Parathyroid adenoma (tissue), 2 donors: ENCODE measurements at regions not wholly inside any gene's neighbourhood (a gene's known extent, or its start where the extent isn't known, plus 50 kb on each side); places are given as distances from the start of the nearest gene placed in this dataset.

Experiments used
- H2AFZ ChIP-seq: fragments of 300-600 bp; sonication (generic); one replicate; pipeline ENCODE4 v1.7.0; 2017; ENCODE audit warnings: antibody characterized with exemption, mild to moderate bottlenecking
- H3K27ac ChIP-seq: fragments of 300-600 bp; sonication (generic); one replicate; pipeline ENCODE4 v1.7.0; 2017
- H3K27me3 ChIP-seq: fragments of 300-600 bp; sonication (generic); one replicate; pipeline ENCODE4 v1.7.0; 2017; ENCODE audit warnings: low read length; ENCODE audit not compliant: control insufficient read depth, insufficient read depth
- H3K36me3 ChIP-seq: fragments of 300-600 bp; sonication (generic); one replicate; pipeline ENCODE4 v1.7.0; 2017; ENCODE audit warnings: low read length; ENCODE audit not compliant: control insufficient read depth, insufficient read depth
- H3K4me1 ChIP-seq: fragments of 300-600 bp; sonication (generic); one replicate; pipeline ENCODE4 v1.7.0; 2017; ENCODE audit warnings: control low read depth
- H3K4me2 ChIP-seq: fragments of 300-600 bp; sonication (generic); one replicate; pipeline ENCODE4 v1.7.0; 2017; ENCODE audit warnings: low read length
- H3K4me3 ChIP-seq: fragments of 300-600 bp; sonication (generic); one replicate; pipeline ENCODE4 v1.7.0; 2017; ENCODE audit warnings: low read depth, low read length
- H3K79me2 ChIP-seq: fragments of 300-600 bp; sonication (generic); one replicate; pipeline ENCODE4 v1.7.0; 2017; ENCODE audit warnings: control low read depth
- H3K9ac ChIP-seq: fragments of 300-600 bp; sonication (generic); one replicate; pipeline ENCODE4 v1.7.0; 2017; ENCODE audit warnings: mild to moderate bottlenecking
- H3K9me3 ChIP-seq: fragments of 300-600 bp; sonication (generic); one replicate; pipeline ENCODE4 v1.7.0; 2017; ENCODE audit warnings: low read length; ENCODE audit not compliant: control insufficient read depth
- TF ChIP-seq, protein P1 (sequence below): fragments of 300-600 bp; sonication (generic); IDR thresholded peaks from one replicate; pipeline ENCODE4 v1.7.0; 2017; ENCODE audit warnings: antibody characterized with exemption, mild to moderate bottlenecking
- donor health status: primary hyperparathyroidism.

DNA sequence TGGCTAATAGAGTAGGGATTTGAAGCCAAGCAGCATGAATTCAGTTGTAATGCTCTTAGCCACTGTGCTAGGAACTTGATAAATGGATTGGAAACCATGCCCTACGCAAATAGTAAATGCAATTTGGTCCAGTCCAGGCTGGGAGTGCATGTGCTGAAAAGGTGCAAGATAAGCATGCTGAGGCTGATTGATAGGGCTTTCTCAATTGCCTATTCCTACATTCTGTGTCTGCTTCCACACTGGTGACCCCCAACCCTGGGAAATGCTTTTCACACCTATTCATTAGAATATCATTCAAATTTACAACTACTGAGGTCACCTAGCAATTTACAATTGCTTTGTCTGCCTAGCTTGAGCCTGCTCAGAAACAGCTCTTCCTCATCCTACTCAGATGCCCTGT lies 84.7 kb upstream of the SLC25A36 start:
- H3K4me3 ChIP-seq = no peak overlapping the region
- no peak overlapping the region for H3K9ac ChIP-seq
- H3K27me3 ChIP-seq = no peaks in the 10 kb centered on the region
- no peaks in the 10 kb centered on the region for H3K9me3 ChIP-seq
- H3K4me2 ChIP-seq = no peak overlapping the region
- no peak overlapping the region for H3K27ac ChIP-seq
- H2AFZ ChIP-seq = no peak overlapping the region
- H3K4me1 ChIP-seq = no peaks in the 10 kb centered on the region
- no peaks in the 10 kb centered on the region for H3K79me2 ChIP-seq
- TF ChIP-seq, protein P1, sequence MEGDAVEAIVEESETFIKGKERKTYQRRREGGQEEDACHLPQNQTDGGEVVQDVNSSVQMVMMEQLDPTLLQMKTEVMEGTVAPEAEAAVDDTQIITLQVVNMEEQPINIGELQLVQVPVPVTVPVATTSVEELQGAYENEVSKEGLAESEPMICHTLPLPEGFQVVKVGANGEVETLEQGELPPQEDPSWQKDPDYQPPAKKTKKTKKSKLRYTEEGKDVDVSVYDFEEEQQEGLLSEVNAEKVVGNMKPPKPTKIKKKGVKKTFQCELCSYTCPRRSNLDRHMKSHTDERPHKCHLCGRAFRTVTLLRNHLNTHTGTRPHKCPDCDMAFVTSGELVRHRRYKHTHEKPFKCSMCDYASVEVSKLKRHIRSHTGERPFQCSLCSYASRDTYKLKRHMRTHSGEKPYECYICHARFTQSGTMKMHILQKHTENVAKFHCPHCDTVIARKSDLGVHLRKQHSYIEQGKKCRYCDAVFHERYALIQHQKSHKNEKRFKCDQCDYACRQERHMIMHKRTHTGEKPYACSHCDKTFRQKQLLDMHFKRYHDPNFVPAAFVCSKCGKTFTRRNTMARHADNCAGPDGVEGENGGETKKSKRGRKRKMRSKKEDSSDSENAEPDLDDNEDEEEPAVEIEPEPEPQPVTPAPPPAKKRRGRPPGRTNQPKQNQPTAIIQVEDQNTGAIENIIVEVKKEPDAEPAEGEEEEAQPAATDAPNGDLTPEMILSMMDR = no peak
- H3K36me3 ChIP-seq = no peaks in the 10 kb centered on the region

GRCh38 chr3:140857993-140858392 lies 83.6 kb upstream of the SLC25A36 start:
- no peak overlapping the region for H3K27ac ChIP-seq

GRCh38 chr3:140859592-140860336 lies 81.9 kb upstream of the SLC25A36 start:
- Histone ChIP-seq H3K79me2 (no peaks in the 10 kb centered on the region), H3K9me3 (no peaks in the 10 kb centered on the region), H3K4me3 (no peak overlapping the region), H3K4me1 (no peaks in the 10 kb centered on the region), H3K27ac (no peak overlapping the region), H3K36me3 (no peaks in the 10 kb centered on the region), H3K9ac (peak overlapping the region; percentile 28), H2AFZ (no peak overlapping the region), H3K27me3 (no peaks in the 10 kb centered on the region), H3K4me2 (no peak overlapping the region)
- TF ChIP-seq, protein P1 = no peak

More at GRCh38 chr3:140857993-140858392, 83.6 kb upstream of the SLC25A36 start:
- no peak overlapping the region for H3K4me3 ChIP-seq
- H3K9me3 ChIP-seq = no peaks in the 10 kb centered on the region
- no peaks in the 10 kb centered on the region for H3K4me1 ChIP-seq
- H3K36me3 ChIP-seq = no peaks in the 10 kb centered on the region
- H3K27me3 ChIP-seq = no peaks in the 10 kb centered on the region
- H3K9ac ChIP-seq = no peak overlapping the region
- H2AFZ ChIP-seq = no peak overlapping the region
- TF ChIP-seq, protein P1 = no peak
- no peaks in the 10 kb centered on the region for H3K79me2 ChIP-seq
- H3K4me2 ChIP-seq = no peak overlapping the region

GRCh38 chr3:140863580-140864009 lies 78.0 kb upstream of the SLC25A36 start:
- H3K4me3 ChIP-seq = no peak overlapping the region
- peak overlapping the region; percentile 70 for H2AFZ ChIP-seq
- H3K79me2 ChIP-seq = no peaks in the 10 kb centered on the region
- no peaks in the 10 kb centered on the region for H3K4me1 ChIP-seq
- H3K36me3 ChIP-seq = no peaks in the 10 kb centered on the region
- H3K9ac ChIP-seq = no peak overlapping the region
- H3K9me3 ChIP-seq = no peaks in the 10 kb centered on the region
- H3K4me2 ChIP-seq = no peak overlapping the region
- H3K27me3 ChIP-seq = no peaks in the 10 kb centered on the region
- no peak overlapping the region for H3K27ac ChIP-seq
- TF ChIP-seq, protein P1 = peak; percentile 39

DNA sequence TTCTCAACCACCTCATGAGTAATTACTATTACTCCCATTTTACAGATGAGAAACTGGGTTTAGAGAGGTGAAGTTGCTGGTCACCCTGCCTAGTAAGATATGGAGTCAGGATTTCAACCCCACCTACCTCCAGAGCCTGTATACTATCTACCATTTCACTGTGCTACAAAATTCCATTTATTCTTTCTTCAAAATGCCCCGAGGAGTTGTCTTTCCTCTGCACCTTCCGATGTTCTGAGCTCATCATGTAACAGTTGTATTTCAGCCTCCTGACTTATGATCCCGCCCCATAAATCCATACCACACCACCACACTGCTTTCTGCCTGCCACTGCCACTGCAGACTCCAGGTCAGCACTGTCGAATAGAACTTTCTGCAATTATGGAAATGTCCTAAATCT lies 71.3 kb upstream of the SLC25A36 start:
- H3K36me3 ChIP-seq = no peaks in the 10 kb centered on the region
- no peaks in the 10 kb centered on the region for H3K4me1 ChIP-seq
- H2AFZ ChIP-seq = no peak overlapping the region
- peaks cover 4% of the 10 kb centered on the region for H3K9me3 ChIP-seq
- H3K79me2 ChIP-seq = no peaks in the 10 kb centered on the region
- no peak overlapping the region for H3K4me2 ChIP-seq
- H3K27ac ChIP-seq = no peak overlapping the region
- TF ChIP-seq, protein P1 = no peak
- no peak overlapping the region for H3K9ac ChIP-seq
- H3K4me3 ChIP-seq = no peak overlapping the region
- H3K27me3 ChIP-seq = no peaks in the 10 kb centered on the region
